ENCODE measurements at regions not wholly inside any gene's neighbourhood (a gene's known extent, or its start where the extent isn't known, plus 50 kb on each side); places are given as distances from the start of the nearest gene placed in this dataset.

DNA sequence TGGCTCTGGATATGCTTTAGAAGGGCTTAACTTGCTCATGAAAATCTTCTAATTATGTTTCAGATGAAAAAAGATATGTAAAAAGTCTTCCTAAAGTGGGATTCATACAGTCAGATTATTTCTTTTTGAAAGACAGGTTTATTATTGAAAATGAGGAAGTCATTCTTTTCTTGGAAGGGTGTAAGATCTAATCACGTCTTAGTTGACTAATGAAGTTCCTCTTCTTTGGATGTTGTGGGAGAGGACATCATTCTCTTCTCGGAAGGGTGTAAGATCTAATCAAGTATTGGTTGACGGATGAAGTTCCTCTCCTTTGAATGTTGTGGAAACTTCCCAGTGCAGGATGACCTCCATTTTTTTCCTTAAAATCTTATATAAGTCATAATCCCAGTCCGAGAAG, 74.9 kb downstream of the ALG10 start:
- no peak overlapping the region for H3K27ac ChIP-seq (ENCODE audit: insufficient read depth, low read length, poor library complexity, severe bottlenecking)
- no peak overlapping the region for H3K27ac Mint-ChIP-seq
- H3K9me3 ChIP-seq (ENCODE audit: control insufficient read depth in 2 of 2, low read length in 2 of 2), result no peaks in the 10 kb centered on the region
- H3K9me3 Mint-ChIP-seq, result no peaks in the 10 kb centered on the region
- H3K36me3 Mint-ChIP-seq, result no peaks in the 10 kb centered on the region
- H3K27me3 Mint-ChIP-seq, result no peaks in the 10 kb centered on the region
- H3K36me3 ChIP-seq (ENCODE audit: control insufficient read depth, insufficient read depth, low read length), result no peaks in the 10 kb centered on the region
- ATAC-seq (ENCODE audit: low read depth in 2 of 2) (no peak), DNase-seq (no peak)
- H3K4me3 Mint-ChIP-seq, result no peak overlapping the region
- no peaks in the 10 kb centered on the region for H3K27me3 ChIP-seq (ENCODE audit: control insufficient read depth, insufficient read depth, low read length)
- H3K4me1 Mint-ChIP-seq, result no peaks in the 10 kb centered on the region
- no peaks in the 10 kb centered on the region for H3K4me1 ChIP-seq (ENCODE audit: control insufficient read depth, insufficient read depth, low read length, poor library complexity, severe bottlenecking)
- no peak overlapping the region for H3K4me3 ChIP-seq (ENCODE audit: low read depth, low read length)

DNA sequence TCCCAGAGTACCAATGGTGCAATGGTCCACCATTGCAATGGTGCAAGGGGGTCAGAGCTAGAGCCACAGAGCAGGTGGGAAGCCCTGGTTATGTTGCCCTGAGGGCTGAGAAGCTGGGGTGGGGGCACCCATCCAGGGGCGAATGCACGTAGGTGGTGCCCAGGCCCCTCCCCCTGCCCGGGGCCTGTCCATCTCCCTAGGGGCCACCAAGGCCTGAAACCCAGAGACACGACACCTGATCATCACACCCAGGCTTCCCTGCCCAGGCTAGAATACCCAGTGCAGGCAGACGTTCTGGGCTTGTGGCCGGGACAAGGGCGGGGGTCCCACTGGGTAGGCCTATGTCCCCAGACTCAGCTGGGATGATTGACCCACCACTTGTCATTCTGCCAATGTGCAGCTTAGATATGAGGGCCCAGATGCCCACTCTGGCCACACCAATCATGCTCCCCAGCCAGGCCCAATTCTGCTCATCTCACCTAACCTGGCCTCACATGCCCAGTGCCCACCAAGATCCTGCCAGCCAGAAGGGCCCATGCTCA, 83.2 kb downstream of the ALG10 start:
- H3K4me3 Mint-ChIP-seq, result no peak overlapping the region
- no peaks in the 10 kb centered on the region for H3K36me3 ChIP-seq (ENCODE audit: control insufficient read depth, insufficient read depth, low read length)
- H3K27me3 Mint-ChIP-seq, result peaks cover 8% of the 10 kb centered on the region
- H3K27me3 ChIP-seq (ENCODE audit: control insufficient read depth, insufficient read depth, low read length), result no peaks in the 10 kb centered on the region
- ATAC-seq (ENCODE audit: low read depth in 2 of 2), result no peak
- no peaks in the 10 kb centered on the region for H3K9me3 Mint-ChIP-seq
- no peaks in the 10 kb centered on the region for H3K4me1 Mint-ChIP-seq
- H3K36me3 Mint-ChIP-seq, result no peaks in the 10 kb centered on the region
- DNase-seq, result no peak
- H3K27ac ChIP-seq (ENCODE audit: insufficient read depth, low read length, poor library complexity, severe bottlenecking), result no peak overlapping the region
- no peaks in the 10 kb centered on the region for H3K4me1 ChIP-seq (ENCODE audit: control insufficient read depth, insufficient read depth, low read length, poor library complexity, severe bottlenecking)
- H3K4me3 ChIP-seq (ENCODE audit: low read depth, low read length), result no peak overlapping the region
- no peak overlapping the region for H3K27ac Mint-ChIP-seq
- no peaks in the 10 kb centered on the region for H3K9me3 ChIP-seq (ENCODE audit: control insufficient read depth in 2 of 2, low read length in 2 of 2)

DNA sequence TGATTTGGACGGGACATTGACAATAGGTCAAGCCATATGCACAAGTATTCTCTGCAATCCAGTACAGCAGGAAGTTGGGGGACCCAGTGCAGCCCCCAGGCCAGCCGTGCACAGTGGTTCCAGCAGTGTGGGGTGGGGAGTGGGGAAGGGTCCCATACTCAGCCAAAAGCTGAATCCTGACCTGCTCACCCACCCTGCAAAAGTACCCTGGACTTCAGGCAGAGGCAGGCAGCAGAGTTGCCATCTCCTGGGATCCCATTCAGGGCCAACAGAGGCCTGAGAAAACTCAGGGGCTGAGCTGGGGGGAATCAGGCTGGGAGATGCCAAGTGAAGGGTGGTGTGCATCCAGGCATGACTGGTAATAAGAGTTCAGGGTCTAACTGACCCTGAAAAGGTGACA, 83.9 kb downstream of the ALG10 start:
- no peaks in the 10 kb centered on the region for H3K4me1 Mint-ChIP-seq
- no peak for ATAC-seq (ENCODE audit: low read depth in 2 of 2)
- DNase-seq, result no peak
- no peaks in the 10 kb centered on the region for H3K9me3 Mint-ChIP-seq
- Histone ChIP-seq H3K27me3 (ENCODE audit: control insufficient read depth, insufficient read depth, low read length) (no peaks in the 10 kb centered on the region), H3K27ac (ENCODE audit: insufficient read depth, low read length, poor library complexity, severe bottlenecking) (no peak overlapping the region), H3K4me3 (ENCODE audit: low read depth, low read length) (no peak overlapping the region), H3K36me3 (ENCODE audit: control insufficient read depth, insufficient read depth, low read length) (no peaks in the 10 kb centered on the region), H3K9me3 (ENCODE audit: control insufficient read depth in 2 of 2, low read length in 2 of 2) (no peaks in the 10 kb centered on the region), H3K4me1 (ENCODE audit: control insufficient read depth, insufficient read depth, low read length, poor library complexity, severe bottlenecking) (no peaks in the 10 kb centered on the region)
- peaks cover 8% of the 10 kb centered on the region for H3K27me3 Mint-ChIP-seq
- H3K4me3 Mint-ChIP-seq, result no peak overlapping the region
- no peak overlapping the region for H3K27ac Mint-ChIP-seq
- no peaks in the 10 kb centered on the region for H3K36me3 Mint-ChIP-seq

DNA sequence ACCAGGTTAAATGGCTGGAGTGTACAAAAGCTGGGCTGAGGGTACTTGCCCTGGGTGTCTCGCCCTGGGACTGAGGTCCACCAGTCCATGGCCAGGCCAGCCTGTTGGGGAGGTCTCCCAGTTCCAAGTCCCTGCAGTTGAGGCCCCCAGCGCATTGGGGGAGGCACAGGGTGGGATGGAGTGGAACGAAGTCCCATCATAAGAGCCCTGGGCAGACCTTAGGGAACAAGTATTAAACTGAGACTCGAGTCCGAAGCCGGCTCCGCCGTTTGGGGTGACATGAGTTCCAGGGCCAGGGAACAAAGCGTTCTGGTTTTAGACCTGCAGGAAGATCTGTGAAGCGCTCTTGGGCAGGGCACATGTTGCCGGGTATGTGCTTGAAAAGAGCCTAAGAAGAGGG, 84.7 kb downstream of the ALG10 start:
- Histone ChIP-seq H3K4me3 (ENCODE audit: low read depth, low read length) (no peak overlapping the region), H3K4me1 (ENCODE audit: control insufficient read depth, insufficient read depth, low read length, poor library complexity, severe bottlenecking) (no peaks in the 10 kb centered on the region), H3K36me3 (ENCODE audit: control insufficient read depth, insufficient read depth, low read length) (no peaks in the 10 kb centered on the region), H3K27me3 (ENCODE audit: control insufficient read depth, insufficient read depth, low read length) (no peaks in the 10 kb centered on the region), H3K27ac (ENCODE audit: insufficient read depth, low read length, poor library complexity, severe bottlenecking) (no peak overlapping the region), H3K9me3 (ENCODE audit: control insufficient read depth in 2 of 2, low read length in 2 of 2) (no peaks in the 10 kb centered on the region)
- ATAC-seq (ENCODE audit: low read depth in 2 of 2), result no peak
- Mint-ChIP-seq H3K4me1 (no peaks in the 10 kb centered on the region), H3K4me3 (no peak overlapping the region), H3K27me3 (peaks cover 8% of the 10 kb centered on the region), H3K36me3 (no peaks in the 10 kb centered on the region), H3K9me3 (no peaks in the 10 kb centered on the region), H3K27ac (no peak overlapping the region)
- no peak for DNase-seq

DNA sequence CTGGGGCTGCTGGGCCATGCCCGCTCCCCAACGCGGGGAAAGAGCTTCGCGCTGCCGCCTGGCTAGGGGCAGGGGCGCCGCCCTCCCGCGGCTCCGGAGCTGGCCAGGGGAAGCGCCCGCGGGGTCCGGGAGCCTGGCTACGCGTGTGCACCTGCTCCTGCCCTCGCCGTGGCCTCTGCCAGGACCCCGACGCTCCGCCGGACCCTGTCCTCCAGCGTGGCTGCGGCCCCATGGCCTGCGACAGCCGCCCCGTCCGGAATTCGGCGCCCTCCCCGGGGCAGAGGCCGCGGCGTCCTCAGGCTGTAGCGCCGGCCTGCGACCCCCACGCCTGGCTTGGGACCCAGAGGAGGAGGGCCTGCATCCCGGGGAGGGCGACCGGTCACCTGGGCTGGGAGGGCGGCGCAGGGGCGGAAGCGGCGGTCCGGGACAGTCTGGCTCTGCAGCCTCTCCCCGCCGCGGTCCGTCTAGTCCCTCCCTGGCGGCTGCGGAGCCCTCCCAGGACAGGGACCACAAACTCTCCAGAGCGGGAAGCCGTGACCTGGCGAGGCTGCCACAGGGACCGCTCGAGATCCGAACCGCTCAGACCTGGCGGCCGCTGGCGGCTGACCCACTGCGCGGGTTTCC, 85.6 kb downstream of the ALG10 start:
- Mint-ChIP-seq H3K4me1 (no peaks in the 10 kb centered on the region), H3K27me3 (peaks cover 8% of the 10 kb centered on the region), H3K36me3 (no peaks in the 10 kb centered on the region), H3K27ac (no peak overlapping the region), H3K9me3 (no peaks in the 10 kb centered on the region), H3K4me3 (no peak overlapping the region)
- DNase-seq (no peak), ATAC-seq (ENCODE audit: low read depth in 2 of 2) (no peak)
- Histone ChIP-seq H3K9me3 (ENCODE audit: control insufficient read depth in 2 of 2, low read length in 2 of 2) (no peaks in the 10 kb centered on the region), H3K36me3 (ENCODE audit: control insufficient read depth, insufficient read depth, low read length) (no peaks in the 10 kb centered on the region), H3K4me1 (ENCODE audit: control insufficient read depth, insufficient read depth, low read length, poor library complexity, severe bottlenecking) (no peaks in the 10 kb centered on the region), H3K27me3 (ENCODE audit: control insufficient read depth, insufficient read depth, low read length) (no peaks in the 10 kb centered on the region), H3K27ac (ENCODE audit: insufficient read depth, low read length, poor library complexity, severe bottlenecking) (no peak overlapping the region), H3K4me3 (ENCODE audit: low read depth, low read length) (no peak overlapping the region)

DNA sequence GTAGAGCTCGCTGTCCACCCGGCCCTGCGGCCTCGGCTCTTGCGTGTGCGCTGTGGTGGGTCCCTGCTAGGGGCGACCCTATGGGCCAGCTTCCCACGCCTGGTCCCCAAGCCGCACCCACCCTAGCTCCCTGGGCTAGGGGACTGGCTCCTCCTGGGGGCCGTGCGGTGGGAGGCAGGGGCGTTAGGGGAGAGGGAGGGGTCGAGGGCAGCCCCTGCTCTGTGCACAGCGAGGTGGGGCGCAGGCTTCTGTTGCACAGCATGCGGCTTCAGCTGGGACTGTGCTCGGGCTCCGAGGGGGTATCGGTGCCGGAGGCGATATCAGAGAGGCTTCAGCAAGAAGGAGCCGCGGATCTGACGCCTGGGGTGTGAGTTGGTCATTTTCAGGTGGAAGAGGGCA, 86.1 kb downstream of the ALG10 start:
- no peak overlapping the region for H3K4me3 ChIP-seq (ENCODE audit: low read depth, low read length)
- ATAC-seq (ENCODE audit: low read depth in 2 of 2), result no peak
- no peak overlapping the region for H3K4me3 Mint-ChIP-seq

DNA sequence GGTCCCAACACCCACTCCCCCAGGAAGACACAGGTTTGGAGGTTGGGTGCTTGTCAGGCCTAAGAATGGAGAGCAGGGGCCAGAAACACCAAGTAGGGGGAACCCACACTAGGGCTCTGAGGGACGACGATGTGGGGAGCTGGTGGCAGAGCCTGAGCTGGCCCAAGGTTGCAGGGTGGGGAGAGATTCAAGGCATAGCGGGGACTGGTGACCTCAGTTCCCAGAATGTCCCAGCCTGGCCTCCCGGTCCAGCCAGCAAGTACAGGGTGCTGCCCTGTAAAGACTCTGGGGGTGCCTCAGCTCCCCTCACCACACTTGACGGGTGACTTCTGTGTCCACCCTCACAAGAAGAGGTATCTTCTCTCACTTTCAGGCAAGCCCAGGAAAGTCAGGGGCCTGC, 86.7 kb downstream of the ALG10 start:
- DNase-seq (no peak), ATAC-seq (ENCODE audit: low read depth in 2 of 2) (no peak)
- no peak overlapping the region for H3K4me3 ChIP-seq (ENCODE audit: low read depth, low read length)
- Mint-ChIP-seq H3K9me3 (no peaks in the 10 kb centered on the region), H3K4me1 (no peaks in the 10 kb centered on the region), H3K27ac (no peak overlapping the region), H3K4me3 (no peak overlapping the region), H3K36me3 (no peaks in the 10 kb centered on the region), H3K27me3 (peaks cover 8% of the 10 kb centered on the region)
- no peak overlapping the region for H3K27ac ChIP-seq (ENCODE audit: insufficient read depth, low read length, poor library complexity, severe bottlenecking)
- no peaks in the 10 kb centered on the region for H3K27me3 ChIP-seq (ENCODE audit: control insufficient read depth, insufficient read depth, low read length)
- no peaks in the 10 kb centered on the region for H3K9me3 ChIP-seq (ENCODE audit: control insufficient read depth in 2 of 2, low read length in 2 of 2)
- no peaks in the 10 kb centered on the region for H3K4me1 ChIP-seq (ENCODE audit: control insufficient read depth, insufficient read depth, low read length, poor library complexity, severe bottlenecking)
- no peaks in the 10 kb centered on the region for H3K36me3 ChIP-seq (ENCODE audit: control insufficient read depth, insufficient read depth, low read length)

More for the DNA sequence above, 86.1 kb downstream of the ALG10 start:
- Mint-ChIP-seq H3K27ac (no peak overlapping the region), H3K4me1 (no peaks in the 10 kb centered on the region), H3K27me3 (peaks cover 8% of the 10 kb centered on the region), H3K36me3 (no peaks in the 10 kb centered on the region), H3K9me3 (no peaks in the 10 kb centered on the region)
- no peak overlapping the region for H3K27ac ChIP-seq (ENCODE audit: insufficient read depth, low read length, poor library complexity, severe bottlenecking)
- no peak for DNase-seq
- H3K27me3 ChIP-seq (ENCODE audit: control insufficient read depth, insufficient read depth, low read length), result no peaks in the 10 kb centered on the region
- no peaks in the 10 kb centered on the region for H3K9me3 ChIP-seq (ENCODE audit: control insufficient read depth in 2 of 2, low read length in 2 of 2)
- H3K36me3 ChIP-seq (ENCODE audit: control insufficient read depth, insufficient read depth, low read length), result no peaks in the 10 kb centered on the region
- H3K4me1 ChIP-seq (ENCODE audit: control insufficient read depth, insufficient read depth, low read length, poor library complexity, severe bottlenecking), result no peaks in the 10 kb centered on the region

DNA sequence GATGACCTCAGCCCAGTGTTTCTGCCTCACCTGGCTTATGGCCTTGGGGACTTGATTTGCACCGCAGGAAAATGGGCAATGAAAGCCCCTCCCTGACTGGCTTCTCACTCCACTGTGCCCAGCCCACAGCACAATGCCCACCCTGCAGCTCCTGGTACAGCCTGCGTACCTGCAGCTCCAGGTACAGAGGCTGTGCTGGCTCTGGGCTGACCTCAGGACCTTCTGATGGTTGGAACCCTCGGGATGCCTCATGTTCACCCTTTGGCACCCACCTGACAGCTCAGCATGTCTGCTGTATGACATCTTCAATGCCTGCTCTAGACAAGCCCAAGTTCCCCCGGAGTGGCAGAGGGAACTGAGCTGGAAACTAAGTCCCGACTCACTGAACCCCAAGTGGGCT, 87.1 kb downstream of the ALG10 start:
- Histone ChIP-seq H3K4me3 (ENCODE audit: low read depth, low read length) (no peak overlapping the region), H3K9me3 (ENCODE audit: control insufficient read depth in 2 of 2, low read length in 2 of 2) (no peaks in the 10 kb centered on the region), H3K4me1 (ENCODE audit: control insufficient read depth, insufficient read depth, low read length, poor library complexity, severe bottlenecking) (no peaks in the 10 kb centered on the region), H3K27me3 (ENCODE audit: control insufficient read depth, insufficient read depth, low read length) (no peaks in the 10 kb centered on the region), H3K36me3 (ENCODE audit: control insufficient read depth, insufficient read depth, low read length) (no peaks in the 10 kb centered on the region), H3K27ac (ENCODE audit: insufficient read depth, low read length, poor library complexity, severe bottlenecking) (no peak overlapping the region)
- H3K4me3 Mint-ChIP-seq, result no peak overlapping the region
- DNase-seq (no peak), ATAC-seq (ENCODE audit: low read depth in 2 of 2) (no peak)
- no peaks in the 10 kb centered on the region for H3K4me1 Mint-ChIP-seq
- H3K27ac Mint-ChIP-seq, result no peak overlapping the region
- H3K27me3 Mint-ChIP-seq, result peaks cover 8% of the 10 kb centered on the region
- H3K36me3 Mint-ChIP-seq, result no peaks in the 10 kb centered on the region
- H3K9me3 Mint-ChIP-seq, result no peaks in the 10 kb centered on the region
